ENCODE measurements at regions not wholly inside any gene's neighbourhood (a gene's known extent, or its start where the extent isn't known, plus 50 kb on each side); places are given as distances from the start of the nearest gene placed in this dataset.

DNA sequence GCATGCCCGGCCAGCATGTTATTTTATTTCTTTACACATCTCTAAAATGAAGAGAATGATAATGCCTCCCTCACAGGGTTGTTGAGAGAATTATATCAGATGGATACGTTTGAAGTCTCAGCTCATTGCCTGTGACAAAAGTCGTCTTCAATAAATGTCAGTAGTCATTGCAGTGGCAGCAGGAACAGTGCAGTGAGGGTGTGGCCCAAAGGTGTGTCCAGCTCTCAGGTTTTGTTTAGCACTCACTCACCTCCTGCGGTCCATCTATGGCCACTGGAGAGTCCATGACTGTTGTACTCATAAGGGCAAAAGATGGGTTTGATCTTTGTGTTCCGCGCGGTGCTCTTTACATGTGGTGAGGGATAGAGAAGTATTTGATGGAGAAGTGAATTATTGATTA, 77.2 kb upstream of the TIAM2 start:
- TF ChIP-seq, protein P1, sequence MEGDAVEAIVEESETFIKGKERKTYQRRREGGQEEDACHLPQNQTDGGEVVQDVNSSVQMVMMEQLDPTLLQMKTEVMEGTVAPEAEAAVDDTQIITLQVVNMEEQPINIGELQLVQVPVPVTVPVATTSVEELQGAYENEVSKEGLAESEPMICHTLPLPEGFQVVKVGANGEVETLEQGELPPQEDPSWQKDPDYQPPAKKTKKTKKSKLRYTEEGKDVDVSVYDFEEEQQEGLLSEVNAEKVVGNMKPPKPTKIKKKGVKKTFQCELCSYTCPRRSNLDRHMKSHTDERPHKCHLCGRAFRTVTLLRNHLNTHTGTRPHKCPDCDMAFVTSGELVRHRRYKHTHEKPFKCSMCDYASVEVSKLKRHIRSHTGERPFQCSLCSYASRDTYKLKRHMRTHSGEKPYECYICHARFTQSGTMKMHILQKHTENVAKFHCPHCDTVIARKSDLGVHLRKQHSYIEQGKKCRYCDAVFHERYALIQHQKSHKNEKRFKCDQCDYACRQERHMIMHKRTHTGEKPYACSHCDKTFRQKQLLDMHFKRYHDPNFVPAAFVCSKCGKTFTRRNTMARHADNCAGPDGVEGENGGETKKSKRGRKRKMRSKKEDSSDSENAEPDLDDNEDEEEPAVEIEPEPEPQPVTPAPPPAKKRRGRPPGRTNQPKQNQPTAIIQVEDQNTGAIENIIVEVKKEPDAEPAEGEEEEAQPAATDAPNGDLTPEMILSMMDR (IDR thresholded peaks at IDR 0.05 in 2 of 3, conservative IDR thresholded peaks at IDR 0.05 in 1 of 3; ENCODE audit: insufficient read depth in 2 of 3, low read depth in 1 of 3, low read length in 3 of 3), result no peak
- no peak for TF ChIP-seq TAF7 (tag; IDR thresholded peaks at IDR 0.05)
- TF ChIP-seq ZFP36 (IDR thresholded peaks at IDR 0.05; ENCODE audit: low read depth, low read length, partially characterized antibody), result no peak
- TF ChIP-seq EP300 (IDR thresholded peaks at IDR 0.05; ENCODE audit: low read length), result no peak
- no peak for TF ChIP-seq SNRNP70 (optimal IDR thresholded peaks at IDR 0.05; ENCODE audit: low read depth, low read length)
- no peak for TF ChIP-seq CHD2 (IDR thresholded peaks at IDR 0.05; ENCODE audit: low read depth, low read length)
- no peak for TF ChIP-seq EZH2 (IDR thresholded peaks at IDR 0.05; ENCODE audit: borderline replicate concordance, low read depth, low read length)

All from K562 (cell line).